ENCODE measurements at regions not wholly inside any gene's neighbourhood (a gene's known extent, or its start where the extent isn't known, plus 50 kb on each side); places are given as distances from the start of the nearest gene placed in this dataset.

GRCh38 chr9:90044263-90044662, 439.5 kb downstream of the GADD45G start:
- no peak for DNase-seq

DNA sequence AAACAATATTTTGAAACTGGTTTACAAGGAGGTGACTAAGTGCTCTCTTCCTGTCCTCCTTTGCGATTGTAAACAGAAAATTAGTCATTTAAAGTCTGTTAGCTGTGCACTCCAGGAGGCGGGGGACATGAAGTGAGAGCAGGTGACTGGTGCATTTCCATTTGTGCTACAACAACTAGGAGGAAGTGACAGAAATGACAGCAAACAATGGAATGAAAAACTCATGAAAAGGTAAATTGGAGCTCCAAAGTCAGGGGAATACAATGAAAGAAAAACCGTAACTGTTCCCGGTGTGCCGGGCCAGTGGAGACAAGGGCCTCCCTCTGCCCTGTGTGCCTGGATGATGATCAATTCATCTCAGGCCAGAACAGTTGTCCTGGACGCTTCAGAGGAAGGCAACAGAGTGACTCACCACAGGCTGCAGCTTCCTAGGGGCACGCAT, 439.9 kb downstream of the GADD45G start:
- no peak for DNase-seq

- DNase-seq: no peak
Observed at GRCh38 chr9:90046317-90046861, 441.6 kb downstream of the GADD45G start.

DNA sequence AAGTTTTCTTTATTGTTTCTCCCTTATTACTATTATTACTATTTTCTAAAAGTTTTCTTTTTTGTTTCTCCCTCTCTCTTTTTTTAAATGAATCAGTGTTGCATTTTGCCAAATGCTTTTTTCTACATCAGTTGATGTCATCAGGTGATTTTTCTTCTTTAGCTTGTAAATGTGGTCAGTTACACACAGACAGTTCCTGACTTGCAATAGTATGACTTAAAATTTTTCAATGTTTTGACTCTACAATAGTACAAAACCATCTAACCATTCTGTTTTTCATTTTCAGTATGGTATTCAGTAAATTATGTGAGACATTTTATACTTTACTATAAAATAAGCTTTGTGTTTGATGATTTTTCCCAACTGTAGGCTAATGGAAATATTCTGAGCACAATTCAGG, 443.0 kb downstream of the GADD45G start:
- no peak for DNase-seq

- DNase-seq: no peak
Observed at GRCh38 chr9:90052366-90052765, 447.6 kb downstream of the GADD45G start.

- DNase-seq: peak in 1 of 2 experiments; percentile 14
Observed at GRCh38 chr9:90053027-90053426, 448.2 kb downstream of the GADD45G start.

DNA sequence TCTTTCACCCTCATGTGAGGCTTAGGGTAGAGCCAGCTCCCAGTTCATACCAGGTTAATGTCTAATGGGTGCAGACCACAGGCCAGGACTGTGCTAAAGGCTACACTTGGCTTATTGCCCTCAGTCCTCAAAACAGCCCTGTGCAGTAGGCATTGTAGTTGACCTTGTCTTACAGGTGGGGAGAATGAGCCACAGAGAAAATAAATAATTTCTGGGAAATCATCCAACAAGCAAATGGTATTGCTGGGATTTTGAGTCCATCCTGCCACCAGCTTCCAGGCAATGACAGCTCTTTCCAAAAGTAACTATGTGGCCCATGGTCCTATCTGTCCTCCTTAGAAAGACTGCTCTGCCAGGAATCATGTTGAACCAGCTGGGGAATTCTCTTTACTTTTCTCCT, 450.0 kb downstream of the GADD45G start:
- DNase-seq: no peak

DNA sequence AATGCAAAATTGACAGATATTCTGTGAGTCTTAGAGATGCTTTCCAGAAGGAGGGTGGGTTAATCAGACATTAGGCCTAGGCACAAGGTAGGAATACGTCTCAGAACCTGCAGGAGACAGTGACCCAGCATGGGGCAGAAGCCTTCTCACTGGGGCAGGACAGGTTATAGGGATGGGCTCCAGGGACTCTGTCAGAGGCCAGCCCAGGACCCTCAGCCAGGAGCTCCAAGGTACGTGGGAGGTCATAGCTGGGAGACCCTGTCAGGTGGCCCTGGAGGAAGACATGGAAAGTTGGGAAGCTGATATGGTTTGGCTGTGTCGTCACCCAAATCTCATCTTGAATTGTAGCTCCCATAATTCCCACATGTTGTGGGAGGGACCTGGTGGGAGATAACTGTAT, 450.4 kb downstream of the GADD45G start:
- no peak for DNase-seq

DNA sequence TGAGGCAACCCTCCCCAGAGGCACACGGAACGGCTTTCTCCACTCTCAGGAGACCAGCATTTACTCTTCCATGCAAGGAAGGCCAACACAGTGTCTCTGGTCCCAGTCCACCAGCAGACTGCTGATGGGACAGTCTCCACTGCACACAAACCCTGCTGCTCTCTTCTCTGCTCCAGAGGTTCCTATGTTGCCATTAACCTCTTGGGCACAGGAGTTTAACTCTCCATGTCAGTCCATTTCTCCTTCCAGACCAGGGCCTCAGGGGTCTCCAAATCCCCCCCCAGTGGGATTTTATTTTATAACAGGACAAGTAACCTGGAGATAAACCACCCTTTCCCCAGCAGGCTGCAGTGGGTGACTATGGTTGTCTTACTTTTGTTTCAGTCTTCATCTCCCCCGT, 452.5 kb downstream of the GADD45G start:
- no peak for DNase-seq

GRCh38 chr9:90058182-90058763, 453.5 kb downstream of the GADD45G start:
- no peak for DNase-seq

DNA sequence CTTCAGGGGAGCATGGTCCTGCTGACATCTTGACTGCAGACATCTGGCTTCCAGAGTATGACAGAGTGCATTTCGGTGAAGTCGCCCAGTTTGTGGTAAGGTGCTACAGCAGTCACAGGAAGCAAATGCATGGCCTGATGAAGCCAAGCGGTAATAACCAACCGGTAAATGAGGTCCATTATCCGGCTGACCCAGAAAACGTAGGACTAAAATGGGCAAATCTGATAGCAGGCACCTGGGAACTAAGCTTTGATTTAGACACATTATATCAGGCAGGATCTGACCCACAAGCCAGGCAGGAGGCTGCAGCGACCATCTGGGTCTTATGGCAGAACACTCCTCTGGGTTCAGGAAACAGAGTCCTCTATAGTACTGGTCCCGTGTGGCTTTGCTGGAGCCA, 454.6 kb downstream of the GADD45G start:
- DNase-seq: no peak

DNA sequence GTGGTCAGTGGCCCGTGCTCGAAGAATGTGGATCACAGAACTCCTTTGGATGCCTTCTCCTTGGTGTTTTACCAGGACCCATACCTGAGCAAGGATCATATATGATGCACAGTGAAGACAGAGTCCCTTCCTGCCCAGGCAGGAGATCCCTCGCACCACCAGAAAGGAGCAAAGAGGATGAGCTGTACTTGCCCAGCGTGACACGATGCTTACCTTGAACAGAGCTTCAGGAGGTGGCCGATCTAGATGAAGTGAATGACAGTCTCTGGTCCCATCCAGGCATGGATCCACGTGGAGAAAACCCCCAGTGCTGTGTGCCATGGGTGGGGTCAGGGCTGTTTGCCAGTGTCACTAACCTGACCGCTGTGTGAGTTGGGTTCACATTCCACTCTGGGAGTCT, 455.4 kb downstream of the GADD45G start:
- DNase-seq: no peak

DNA sequence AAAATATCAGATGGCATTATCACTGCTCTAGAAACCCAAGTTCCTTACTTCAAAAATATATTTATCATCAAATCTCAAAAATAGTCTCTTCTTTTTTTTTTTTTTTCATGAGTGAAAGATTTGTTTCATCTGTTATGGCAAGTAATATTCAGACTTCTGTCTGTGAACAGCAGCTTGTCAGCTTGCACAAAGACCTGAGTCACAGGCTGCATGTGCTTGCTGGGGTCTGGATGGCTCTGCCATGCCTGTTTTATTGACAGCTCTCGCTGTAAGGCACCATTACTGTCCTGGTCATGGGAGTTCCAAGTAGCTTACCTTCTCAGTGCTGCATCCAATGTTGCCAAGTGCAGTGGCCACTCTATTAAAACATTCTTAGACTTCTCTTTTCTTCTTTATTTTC, 456.4 kb downstream of the GADD45G start:
- DNase-seq: no peak

DNA sequence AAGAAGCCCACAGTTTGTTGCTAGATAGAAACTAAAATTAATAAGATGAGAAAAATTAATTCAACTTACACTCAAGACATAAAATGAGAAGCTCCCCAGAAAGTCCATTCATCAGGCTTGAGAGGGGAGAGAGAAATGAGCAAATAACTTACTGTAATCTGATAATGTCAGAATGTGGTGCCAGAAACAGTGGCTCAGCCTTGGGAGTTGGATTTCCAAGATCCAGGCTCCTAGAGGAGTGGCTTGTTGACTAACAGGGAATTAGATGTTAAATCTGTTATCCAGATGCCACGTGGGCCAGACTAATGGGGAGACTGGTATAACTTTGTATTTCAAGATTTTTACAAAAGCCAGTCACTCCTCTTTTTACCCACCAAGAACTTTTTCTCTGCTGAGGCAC, 458.2 kb downstream of the GADD45G start:
- no peak for DNase-seq

GRCh38 chr9:90064248-90064647, 459.4 kb downstream of the GADD45G start:
- no peak for DNase-seq

DNA sequence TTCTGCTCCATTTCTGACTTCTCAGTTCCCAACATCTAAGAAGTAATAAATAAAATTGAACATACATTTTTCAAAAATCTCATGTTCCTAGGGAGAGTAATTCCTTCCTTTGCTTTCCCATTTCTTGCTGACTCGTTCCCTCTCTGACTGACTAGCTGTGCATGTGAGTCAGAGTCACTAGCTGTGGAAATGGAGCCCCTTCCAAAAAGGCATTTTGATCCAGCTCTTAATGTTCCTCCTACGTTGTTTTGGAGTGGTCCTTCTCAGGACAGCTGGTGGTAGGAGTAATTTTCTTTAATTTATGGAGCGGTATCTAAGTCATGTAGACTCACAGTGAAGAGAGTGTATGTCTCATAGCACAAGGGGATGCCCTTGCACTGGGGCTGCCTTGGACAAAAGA, 460.2 kb downstream of the GADD45G start:
- no peak for DNase-seq

- DNase-seq: no peak
Observed at GRCh38 chr9:90065851-90066250, 461.0 kb downstream of the GADD45G start.

- no peak for DNase-seq
Observed at GRCh38 chr9:90069085-90069484, 464.3 kb downstream of the GADD45G start.

GRCh38 chr9:90070056-90070455, 465.2 kb downstream of the GADD45G start:
- DNase-seq: no peak

DNA sequence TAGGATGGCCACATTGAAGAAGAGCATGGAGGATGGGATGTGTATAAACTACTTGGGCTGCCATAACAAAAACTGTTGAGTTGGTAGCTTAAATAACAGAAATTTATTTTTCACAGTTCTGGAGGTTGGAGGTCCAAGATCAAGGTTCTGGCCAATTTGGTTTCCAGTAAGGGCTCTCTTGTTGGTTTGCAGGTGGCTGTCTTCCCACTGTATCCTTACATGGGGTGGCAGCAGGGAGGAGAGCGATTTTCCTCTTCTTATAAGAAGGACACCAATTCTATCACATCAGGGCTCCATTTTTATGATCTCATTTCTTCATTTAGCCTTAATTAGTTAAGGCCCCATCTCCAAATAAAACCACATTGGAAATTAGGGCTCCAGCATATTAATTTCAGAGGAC, 465.7 kb downstream of the GADD45G start:
- DNase-seq: no peak

DNA sequence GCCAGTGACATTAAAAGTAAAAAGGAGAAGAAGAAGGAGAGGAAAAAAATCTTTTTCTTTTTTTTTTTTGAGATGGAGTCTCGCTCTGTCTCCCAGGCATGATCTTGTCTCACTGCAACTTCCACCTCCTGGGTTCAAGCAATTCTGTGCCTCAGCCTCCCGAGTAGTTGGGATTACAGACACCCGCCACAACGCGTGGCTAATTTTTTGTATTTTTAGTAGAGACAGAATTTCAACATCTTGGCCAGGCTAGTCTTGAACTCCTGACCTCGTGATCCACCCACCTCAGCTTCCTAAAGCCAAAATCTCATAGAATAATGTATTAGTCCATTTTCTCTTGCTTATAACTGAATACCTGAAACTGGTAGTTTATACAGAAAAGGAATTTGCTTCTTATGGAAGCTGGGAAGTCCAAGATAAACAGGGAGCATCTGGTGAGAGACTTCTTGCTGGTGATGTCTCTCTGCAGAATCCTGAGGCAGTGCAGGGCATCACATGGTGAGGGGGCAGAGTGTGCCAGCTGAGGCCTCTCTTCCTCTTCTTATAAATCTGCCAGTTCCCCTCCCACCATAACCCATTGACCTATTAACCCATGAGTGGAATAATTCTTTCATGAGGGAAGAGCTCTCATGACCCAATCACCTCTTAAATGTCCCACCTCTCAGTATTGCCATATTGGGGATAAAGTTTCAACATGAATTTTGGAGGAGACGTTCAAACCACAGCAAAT, 466.3 kb downstream of the GADD45G start:
- no peak for DNase-seq

DNA sequence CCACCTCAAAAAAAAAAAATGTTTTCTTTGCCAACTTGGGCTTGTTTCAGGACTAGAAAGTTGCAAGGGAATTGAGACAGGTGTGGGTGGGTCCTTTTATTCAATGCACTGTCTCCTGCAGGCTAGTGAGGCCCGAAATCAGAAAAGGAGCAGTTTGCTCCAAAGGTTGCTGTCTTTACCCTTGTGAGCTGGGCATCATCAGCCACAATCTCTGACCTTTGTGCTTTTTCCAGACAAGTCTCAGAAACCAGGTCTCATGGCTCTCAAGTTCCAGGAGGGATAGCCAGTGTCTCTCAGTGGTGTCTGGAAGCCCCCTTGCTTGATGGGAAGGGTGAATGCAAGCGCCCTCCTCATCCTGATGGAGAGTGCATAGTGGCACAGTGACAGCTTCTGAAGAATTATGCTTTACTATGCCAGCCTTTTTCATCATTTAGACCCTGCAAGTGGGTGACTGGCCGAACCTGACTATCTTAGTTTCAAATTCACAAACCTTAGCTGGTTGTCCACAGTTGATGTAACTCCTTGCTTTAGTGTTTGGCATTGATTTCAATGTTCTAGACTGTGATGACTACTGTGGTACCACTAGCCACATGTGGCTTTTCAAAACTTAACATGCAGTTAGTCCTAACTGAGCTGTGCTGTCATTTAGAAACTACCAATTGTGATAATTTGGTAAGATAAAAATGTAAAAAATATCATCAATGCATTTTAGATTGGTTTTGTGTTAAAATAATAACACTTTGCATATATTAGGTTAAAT, 468.6 kb downstream of the GADD45G start:
- DNase-seq: no peak

GRCh38 chr9:90074316-90074962, 469.6 kb downstream of the GADD45G start:
- DNase-seq: no peak

Measured in Kasumi-1 (cell line).